Stimulated activated CD8-positive, alpha-beta memory T cell treated with anti-CD3 and anti-CD28 coated beads, Interleukin-12 subunit alpha, Interleukin-12 subunit beta, amount 100 ng/mL, for 1 hour (primary cell): ENCODE measurements at regions not wholly inside any gene's neighbourhood (a gene's known extent, or its start where the extent isn't known, plus 50 kb on each side); places are given as distances from the start of the nearest gene placed in this dataset.
"Not testable (repeated sequence)": the region's sequence is repeated elsewhere in the genome, so short reads cannot be mapped to it uniquely, and the experiment has no call there.

Experiments
- DNase-seq: peaks from one replicate; pipeline ENCODE4 v3.0.0-alpha.2; 2020; ENCODE audit warnings: low read depth

DNA sequence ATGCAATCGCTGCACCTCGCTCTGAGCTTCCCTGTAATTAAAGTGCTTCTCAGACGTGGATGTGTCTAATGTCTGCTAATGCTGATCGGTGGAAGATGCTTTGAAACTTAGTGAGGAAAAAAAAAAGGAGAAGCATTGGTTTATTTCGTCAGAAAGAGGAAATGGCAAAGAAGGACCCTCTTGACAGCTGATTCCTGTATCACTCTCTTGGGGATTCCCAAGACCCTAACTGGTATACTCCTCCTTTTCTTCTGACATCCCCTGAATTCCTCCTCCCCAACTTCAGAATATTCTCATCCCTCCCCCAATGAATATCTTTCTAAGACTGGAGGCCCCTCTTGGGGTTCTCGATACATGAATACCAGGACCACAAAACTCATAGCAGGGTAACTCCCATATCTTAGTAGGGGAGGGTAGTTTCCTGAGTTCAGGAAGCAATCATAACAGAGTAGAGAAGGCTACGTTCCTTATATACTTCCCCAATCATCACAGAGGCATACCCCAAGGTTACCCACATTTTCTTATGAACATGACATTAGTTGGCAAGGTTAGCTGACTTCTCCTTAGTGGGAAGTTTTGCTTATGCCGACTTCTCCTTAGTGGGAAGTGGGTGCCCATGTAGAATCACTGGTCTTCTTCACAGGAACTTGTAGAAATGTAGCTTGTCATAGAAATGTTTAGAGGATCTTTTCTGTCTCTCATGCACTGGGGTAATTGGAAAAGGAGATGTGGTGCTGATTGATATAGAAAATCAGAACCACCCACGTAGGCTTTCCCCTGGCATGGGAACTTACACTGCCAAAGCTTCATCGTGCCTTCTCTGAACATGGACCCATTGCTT is 63.8 kb upstream of the ATXN1 start:
- no peak for DNase-seq

DNA sequence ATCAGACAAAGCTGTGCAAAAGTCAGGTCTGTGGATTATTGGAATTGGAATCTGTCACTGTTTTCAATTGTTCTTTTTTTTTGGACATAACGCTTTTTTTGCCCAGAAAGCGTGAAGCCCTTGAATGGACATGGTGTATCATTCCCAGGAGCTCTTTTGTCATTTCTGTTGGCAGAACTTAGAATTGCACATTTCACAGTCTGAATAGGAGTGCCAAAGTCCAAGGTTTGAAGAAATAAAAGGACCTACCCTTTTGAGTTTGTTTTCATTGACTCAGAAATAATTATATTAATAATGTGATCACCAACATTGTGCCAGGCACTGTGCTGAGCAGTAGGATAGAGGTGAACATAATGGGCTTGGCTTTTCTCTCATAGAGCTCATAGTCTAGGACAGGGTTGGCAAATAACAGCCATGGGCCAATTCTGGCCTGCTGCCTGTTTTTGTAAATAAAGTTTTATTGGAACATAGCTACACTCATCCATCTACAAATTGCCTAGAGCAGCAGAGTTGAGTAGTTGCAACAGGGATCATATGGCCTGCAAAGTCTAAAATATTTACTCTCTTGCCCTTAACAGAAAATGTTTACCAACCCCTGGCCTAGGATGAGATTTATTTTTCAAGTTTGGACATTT is 62.6 kb upstream of the ATXN1 start:
- no peak for DNase-seq

DNA sequence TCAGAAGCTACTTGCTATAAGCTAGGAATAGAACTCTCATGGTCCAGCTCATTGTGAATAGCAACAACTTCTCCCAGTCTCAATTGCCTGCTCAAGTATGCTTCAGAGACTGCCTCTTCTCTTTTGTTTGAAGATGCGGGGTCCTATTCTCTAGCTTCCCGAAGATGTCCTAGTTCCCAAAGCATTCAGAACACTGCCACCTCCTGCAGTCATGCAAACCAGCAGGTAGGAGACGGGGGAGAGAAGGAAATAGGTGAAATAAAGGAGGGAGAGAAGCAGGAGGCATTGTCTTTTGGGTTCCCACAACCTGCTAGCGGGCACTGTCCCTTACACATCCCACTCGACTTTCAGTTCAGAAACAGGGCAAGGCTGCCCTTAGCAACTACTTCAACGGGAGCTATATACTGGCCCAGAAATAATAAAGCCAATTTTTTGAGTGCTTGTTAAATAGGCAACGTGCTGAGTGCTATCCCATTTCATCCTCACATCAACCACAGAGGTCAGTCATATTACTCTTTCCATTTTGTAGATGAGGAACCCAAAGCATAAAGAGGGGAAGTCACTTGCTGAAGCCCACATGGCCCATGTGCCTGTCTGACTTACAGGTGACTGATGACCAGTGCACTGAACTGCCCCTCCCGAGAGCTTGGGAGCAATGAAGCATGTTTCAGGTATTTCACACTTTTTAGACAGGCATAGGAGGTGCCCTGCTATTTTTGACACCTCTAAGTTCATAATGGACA is 61.9 kb upstream of the ATXN1 start:
- no peak for DNase-seq

DNA sequence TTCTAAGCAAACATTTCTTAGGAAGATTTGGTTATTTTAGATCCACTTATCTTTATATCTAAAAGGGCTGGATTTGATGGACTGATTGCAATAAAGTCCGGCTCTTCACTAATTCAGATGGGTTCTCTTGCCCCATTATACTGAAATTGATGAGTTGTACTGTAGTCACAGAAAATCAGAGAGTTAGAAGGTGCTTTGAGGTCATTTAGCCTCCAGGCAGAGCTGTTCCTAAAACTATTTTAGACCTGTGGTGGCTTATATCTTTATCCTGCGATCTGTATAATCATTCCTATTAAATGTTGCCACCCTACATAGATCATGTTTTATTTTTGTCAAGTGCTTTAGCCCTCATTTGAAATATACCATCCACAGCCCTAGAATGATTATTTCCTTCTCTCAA is 61.3 kb upstream of the ATXN1 start:
- DNase-seq: no peak

DNA sequence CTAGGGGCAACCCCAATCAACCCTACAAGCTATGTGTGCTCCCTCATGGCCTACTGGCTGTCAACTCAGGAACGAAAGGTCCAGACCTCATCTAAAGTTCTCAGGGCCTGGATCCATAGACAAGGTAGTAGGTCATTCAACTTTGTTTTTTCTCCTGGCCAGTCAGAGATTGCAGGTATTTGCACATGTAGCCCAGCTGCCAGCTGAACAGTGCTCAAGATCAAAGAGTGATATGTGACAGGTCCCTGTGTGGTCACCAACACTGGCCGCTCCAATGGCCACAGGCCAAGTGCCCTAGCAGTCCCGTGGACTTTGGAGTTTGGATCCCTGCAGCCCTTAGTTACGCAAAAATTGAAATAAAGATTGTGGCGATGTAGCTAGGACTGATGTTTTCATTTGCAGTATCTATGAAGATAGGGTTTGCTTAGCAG is 60.6 kb upstream of the ATXN1 start:
- DNase-seq: no peak

DNA sequence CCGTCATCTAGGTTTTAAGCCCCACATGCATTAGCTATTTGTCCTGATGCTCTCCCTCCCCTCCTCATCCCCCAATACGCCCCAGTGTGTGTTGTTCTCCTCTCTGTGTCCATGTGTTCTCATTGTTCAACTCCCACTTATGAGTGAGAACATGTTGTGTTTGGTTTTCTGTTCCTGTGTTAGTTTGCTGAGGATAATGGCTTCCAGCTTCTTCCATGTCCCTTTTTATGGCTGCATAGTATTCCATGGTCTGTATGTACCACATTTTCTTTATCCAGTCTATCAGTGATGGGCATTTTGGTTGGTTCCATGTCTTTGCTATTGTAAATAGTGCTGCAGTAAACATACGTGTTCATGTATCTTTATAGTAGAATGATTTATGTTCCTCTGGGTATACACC is 59.0 kb upstream of the ATXN1 start:
- DNase-seq: not testable (repeated sequence)

DNA sequence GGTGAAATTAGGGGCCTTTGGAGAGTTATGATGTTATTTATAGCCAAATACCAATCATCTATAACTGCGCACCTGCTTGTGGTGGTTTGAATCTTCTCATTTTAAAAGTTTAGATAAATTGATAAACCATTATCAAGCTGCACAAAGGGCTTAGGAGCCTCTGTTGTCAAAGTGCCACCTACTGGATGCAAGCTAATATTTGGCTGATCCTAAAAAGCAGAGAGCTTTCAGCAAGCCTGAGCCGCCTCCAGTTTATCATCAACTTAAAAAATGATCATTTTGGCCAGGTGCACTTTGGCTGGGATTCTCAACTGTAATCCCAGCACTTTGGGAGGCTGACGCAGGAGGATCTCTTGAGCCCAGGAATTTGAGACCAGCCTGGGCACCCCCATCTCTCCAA is 58.5 kb upstream of the ATXN1 start:
- no peak for DNase-seq

DNA sequence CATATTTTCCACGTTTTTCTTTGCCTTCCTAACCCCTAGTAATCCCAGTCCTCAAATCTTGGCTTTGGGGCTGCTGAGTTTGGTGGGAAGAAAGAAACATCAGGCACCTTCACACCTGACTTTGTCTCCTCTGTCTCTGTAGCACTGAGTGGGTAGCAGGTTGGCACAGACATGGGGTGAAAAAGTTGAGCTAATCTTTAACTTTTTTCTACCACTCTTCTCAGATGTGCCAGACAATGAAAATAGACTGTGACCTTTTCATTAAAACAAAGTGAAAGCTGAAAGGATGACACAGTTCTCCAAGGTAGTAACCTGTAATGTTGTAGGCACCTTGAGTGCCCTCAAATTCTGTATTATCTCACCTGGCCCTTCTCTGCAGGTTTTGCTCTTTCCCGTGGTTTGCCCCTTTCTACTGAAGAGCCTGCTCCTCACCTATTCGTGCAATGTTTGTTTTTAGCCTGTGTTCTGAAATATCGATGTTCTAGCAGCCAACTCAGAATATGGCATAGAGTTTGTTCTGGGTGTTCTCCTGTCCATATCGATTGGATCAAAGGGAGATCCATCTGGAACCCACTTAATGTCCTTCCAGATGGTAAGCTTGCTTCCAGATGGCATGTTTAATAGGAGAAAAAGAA is 57.8 kb upstream of the ATXN1 start:
- DNase-seq: no peak

DNA sequence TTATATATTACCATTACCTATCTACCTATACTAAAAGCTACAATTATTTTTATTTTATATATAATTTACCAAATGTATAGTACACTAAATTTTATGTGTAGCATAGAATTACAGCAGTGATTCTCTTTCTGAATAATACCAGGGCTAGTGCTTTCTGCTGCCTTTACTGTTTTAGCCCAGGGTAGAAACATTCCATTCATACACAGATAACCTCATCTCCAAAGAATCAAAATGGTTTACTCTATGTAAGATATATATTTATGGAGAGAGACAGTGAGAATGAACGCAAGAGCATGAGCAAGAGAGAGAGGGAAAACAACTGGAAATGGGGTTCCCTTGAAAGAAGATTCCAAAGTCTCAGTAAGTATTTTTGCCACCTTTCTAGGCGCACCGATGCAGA is 56.3 kb upstream of the ATXN1 start:
- DNase-seq: no peak

DNA sequence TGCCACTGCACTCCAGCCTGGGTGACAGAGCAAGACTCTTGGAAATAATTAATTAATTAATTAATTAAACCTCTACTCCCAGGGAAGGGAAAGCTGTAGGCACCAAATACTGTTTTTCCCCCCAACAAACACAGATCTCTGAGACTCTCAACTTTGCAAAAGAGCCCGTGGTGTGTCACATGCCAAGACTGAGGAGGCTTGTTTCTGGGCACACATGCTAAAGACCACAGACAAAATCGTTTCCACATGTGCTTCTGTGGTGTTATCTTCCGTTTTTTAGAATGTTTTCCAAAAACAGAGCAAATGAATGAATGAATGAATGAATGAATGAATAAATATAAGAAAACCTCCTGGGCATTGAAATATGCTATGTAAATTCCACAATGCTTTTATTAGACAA is 55.6 kb upstream of the ATXN1 start:
- no peak for DNase-seq

DNA sequence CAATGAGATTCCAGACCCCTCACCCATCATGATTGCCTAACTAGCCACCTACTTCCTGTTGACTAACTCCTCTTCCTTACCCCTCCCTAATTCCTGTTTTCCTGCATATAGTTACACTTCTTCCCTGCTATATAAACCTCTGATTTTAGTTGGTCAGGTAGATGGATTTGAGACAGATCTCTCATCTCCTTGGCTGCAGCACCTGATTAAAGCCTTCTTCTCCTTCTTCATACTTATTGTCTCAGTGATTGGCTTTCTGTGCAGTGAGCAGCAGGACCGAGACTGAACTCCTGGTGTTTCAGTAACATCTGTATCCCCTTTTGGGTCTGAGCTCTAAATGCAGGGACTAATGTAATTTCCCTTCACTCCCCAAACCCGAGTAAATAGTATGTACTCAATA is 51.7 kb upstream of the ATXN1 start:
- DNase-seq: no peak

DNA sequence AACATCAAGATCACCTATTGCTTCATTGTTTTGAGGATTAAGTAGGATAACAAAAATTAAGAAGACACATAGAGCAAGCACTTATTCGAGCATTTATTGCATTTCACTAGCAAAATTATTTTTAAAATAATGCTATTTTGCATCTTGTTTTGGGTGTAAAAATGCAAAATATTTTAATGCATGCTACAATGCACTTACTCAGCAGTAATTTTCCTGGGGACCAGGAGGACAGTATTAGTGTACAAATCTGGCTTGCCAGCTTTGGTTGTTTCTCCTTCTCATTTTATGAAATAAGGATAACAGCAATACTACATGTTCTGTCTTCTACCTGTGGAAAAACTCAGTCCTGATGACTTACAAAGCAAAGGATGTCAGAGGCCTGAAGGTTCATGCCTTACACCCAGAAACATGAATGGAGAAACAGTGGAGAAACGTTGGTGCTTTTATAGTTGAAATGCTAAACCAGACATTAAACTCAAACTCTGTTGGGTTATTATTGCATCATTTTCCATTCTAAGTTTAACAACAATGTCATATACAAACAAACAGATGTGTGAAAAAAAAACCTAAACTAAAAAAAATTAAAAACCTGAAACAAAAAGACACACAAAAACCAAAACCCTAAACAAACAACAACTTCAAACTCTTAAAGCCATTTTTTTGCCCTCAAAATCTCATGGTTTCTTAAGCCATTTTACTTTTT is 50.2 kb upstream of the ATXN1 start:
- no peak for DNase-seq
